Astrocyte (in vitro differentiated cells and primary cell): ENCODE measurements at regions not wholly inside any gene's neighbourhood (a gene's known extent, or its start where the extent isn't known, plus 50 kb on each side); places are given as distances from the start of the nearest gene placed in this dataset.

ENCODE experiments used
- DNase-seq: peaks from one replicate; pipeline ENCODE4 v3.0.0-alpha.2; 2010; ENCODE audit warnings: low read depth
- FAIRE-seq: peaks from 2 replicates; lab custom pipeline; 2011; peaks lifted over from hg19 to GRCh38; lab: Jason Lieb, UNC
- H2AFZ ChIP-seq: 2 replicates; pipeline ENCODE4 v1.6.0; 2012; ENCODE audit warnings: low read depth, low read length, inconsistent platforms
- H3K27ac ChIP-seq: 2 replicates; pipeline ENCODE4 v1.5.1; 2011; ENCODE audit warnings: low read depth, low read length, inconsistent platforms
- H3K27me3 ChIP-seq: 2 replicates; pipeline ENCODE4 v1.6.0; 2011; ENCODE audit warnings: low read length, inconsistent platforms; ENCODE audit not compliant: insufficient read depth
- H3K36me3 ChIP-seq: 2 replicates; pipeline ENCODE4 v1.5.1; 2011; ENCODE audit warnings: low read length, inconsistent platforms; ENCODE audit not compliant: insufficient read depth
- H3K4me1 ChIP-seq: 2 replicates; pipeline ENCODE4 v1.5.1; 2011; ENCODE audit warnings: low read length, inconsistent platforms; ENCODE audit not compliant: insufficient read depth
- H3K4me2 ChIP-seq: 2 replicates; pipeline ENCODE4 v1.6.0; 2012; ENCODE audit warnings: low read length, inconsistent platforms
- H3K4me3 ChIP-seq: 2 replicates; pipeline ENCODE4 v1.5.1; 2011; ENCODE audit warnings: low read depth, mild to moderate bottlenecking, low read length, inconsistent platforms; ENCODE audit not compliant: insufficient read depth
- H3K79me2 ChIP-seq: 2 replicates; pipeline ENCODE4 v1.6.0; 2012; ENCODE audit warnings: mild to moderate bottlenecking, low read length, inconsistent platforms; ENCODE audit not compliant: insufficient read depth
- H3K9ac ChIP-seq: 2 replicates; pipeline ENCODE4 v1.6.0; 2012; ENCODE audit warnings: mild to moderate bottlenecking, low read length, inconsistent platforms
- H3K9me3 ChIP-seq: 2 replicates; pipeline ENCODE4 v1.5.1; 2012; ENCODE audit warnings: low read depth, mild to moderate bottlenecking, low read length, inconsistent platforms; ENCODE audit not compliant: insufficient read depth
- H4K20me1 ChIP-seq: 2 replicates; pipeline ENCODE4 v1.6.0; 2012; ENCODE audit warnings: low read length, inconsistent platforms; ENCODE audit not compliant: insufficient read depth
- H3K27ac Mint-ChIP-seq: one replicate; pipeline ENCODE4 v1.8.0; 2021; ENCODE audit warnings: mild to moderate bottlenecking, mixed read lengths; ENCODE audit not compliant: unreplicated experiment
- H3K27me3 Mint-ChIP-seq: one replicate; pipeline ENCODE4 v1.8.0; 2021; ENCODE audit warnings: low read depth, mixed read lengths; ENCODE audit not compliant: unreplicated experiment
- H3K36me3 Mint-ChIP-seq: one replicate; pipeline ENCODE4 v1.8.0; 2021; ENCODE audit warnings: low read depth, mixed read lengths; ENCODE audit not compliant: unreplicated experiment
- H3K4me1 Mint-ChIP-seq: one replicate; pipeline ENCODE4 v1.8.0; 2021; ENCODE audit warnings: low read depth, mixed read lengths; ENCODE audit not compliant: unreplicated experiment
- H3K4me3 Mint-ChIP-seq: one replicate; pipeline ENCODE4 v1.8.0; 2021; ENCODE audit warnings: mild to moderate bottlenecking, moderate library complexity, mixed read lengths; ENCODE audit not compliant: unreplicated experiment
- H3K9me3 Mint-ChIP-seq: one replicate; pipeline ENCODE4 v1.8.0; 2021; ENCODE audit warnings: mild to moderate bottlenecking, mixed read lengths; ENCODE audit not compliant: unreplicated experiment
- EZH2 ChIP-seq: IDR thresholded peaks from 2 replicates; pipeline ENCODE4 v1.6.1; 2012; ENCODE audit warnings: mild to moderate bottlenecking, low read length, inconsistent platforms; ENCODE audit not compliant: insufficient read depth
- TF ChIP-seq, protein P1 (sequence below): IDR thresholded peaks from 2 replicates; pipeline ENCODE4 v1.5.1; 2011; ENCODE audit warnings: low read depth, mild to moderate bottlenecking, inconsistent platforms, low read length, moderate library complexity; ENCODE audit not compliant: insufficient read depth

DNA sequence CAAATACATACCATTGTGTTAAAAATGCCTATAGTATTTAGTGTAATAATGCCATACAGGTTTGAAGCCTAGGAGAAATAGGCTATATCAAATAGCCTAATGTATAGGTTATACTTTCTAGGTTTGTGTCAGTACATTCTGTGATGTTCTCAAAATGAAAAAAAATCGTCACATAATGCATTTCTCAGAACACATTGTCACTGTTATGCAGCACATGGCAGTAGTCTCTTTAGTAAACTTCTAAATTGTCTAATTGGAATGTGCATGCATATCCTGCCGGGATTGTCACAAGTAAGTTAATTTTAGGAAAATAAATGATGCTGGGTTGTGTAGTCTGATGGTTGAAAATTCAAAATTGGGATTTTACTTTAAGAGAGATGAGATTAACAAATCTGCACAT, 920.1 kb upstream of the CNTN5 start:
- no peak overlapping the region for H3K9ac ChIP-seq
- TF ChIP-seq, protein P1, sequence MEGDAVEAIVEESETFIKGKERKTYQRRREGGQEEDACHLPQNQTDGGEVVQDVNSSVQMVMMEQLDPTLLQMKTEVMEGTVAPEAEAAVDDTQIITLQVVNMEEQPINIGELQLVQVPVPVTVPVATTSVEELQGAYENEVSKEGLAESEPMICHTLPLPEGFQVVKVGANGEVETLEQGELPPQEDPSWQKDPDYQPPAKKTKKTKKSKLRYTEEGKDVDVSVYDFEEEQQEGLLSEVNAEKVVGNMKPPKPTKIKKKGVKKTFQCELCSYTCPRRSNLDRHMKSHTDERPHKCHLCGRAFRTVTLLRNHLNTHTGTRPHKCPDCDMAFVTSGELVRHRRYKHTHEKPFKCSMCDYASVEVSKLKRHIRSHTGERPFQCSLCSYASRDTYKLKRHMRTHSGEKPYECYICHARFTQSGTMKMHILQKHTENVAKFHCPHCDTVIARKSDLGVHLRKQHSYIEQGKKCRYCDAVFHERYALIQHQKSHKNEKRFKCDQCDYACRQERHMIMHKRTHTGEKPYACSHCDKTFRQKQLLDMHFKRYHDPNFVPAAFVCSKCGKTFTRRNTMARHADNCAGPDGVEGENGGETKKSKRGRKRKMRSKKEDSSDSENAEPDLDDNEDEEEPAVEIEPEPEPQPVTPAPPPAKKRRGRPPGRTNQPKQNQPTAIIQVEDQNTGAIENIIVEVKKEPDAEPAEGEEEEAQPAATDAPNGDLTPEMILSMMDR = no peak
- TF ChIP-seq EZH2 = no peak
- no peaks in the 10 kb centered on the region for H3K4me1 ChIP-seq
- H3K4me2 ChIP-seq = no peak overlapping the region
- Mint-ChIP-seq H3K27ac (no peak overlapping the region), H3K4me3 (no peak overlapping the region), H3K36me3 (no peaks in the 10 kb centered on the region), H3K27me3 (no peaks in the 10 kb centered on the region), H3K4me1 (no peaks in the 10 kb centered on the region), H3K9me3 (no peaks in the 10 kb centered on the region)
- no peaks in the 10 kb centered on the region for H3K27me3 ChIP-seq
- DNase-seq (no peak), FAIRE-seq (no peak)
- H3K4me3 ChIP-seq = no peak overlapping the region
- H3K36me3 ChIP-seq = no peaks in the 10 kb centered on the region
- H3K27ac ChIP-seq = no peak overlapping the region
- H4K20me1 ChIP-seq = no peaks in the 10 kb centered on the region
- H3K79me2 ChIP-seq = no peaks in the 10 kb centered on the region
- no peak overlapping the region for H2AFZ ChIP-seq
- no peaks in the 10 kb centered on the region for H3K9me3 ChIP-seq

DNA sequence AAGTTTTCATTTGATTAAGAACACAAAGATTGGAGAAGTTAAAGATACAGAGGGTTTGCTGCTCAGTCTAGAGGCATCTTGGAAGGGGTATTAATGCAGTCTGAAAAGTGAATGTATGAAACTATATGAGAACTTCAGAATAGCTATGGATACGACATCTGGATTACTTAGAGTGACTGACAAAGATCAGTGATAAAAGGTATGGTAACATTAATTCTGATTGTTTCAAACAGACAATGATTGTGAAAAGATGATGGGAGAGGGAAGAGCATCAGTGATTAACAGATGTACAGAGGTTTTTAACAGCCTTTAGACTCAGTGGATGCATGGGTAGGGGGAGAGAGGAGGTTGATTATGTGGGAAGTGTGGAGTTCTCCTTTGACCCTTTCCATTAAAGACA, 919.4 kb upstream of the CNTN5 start:
- no peaks in the 10 kb centered on the region for H3K9me3 Mint-ChIP-seq
- no peak overlapping the region for H3K4me3 Mint-ChIP-seq
- no peaks in the 10 kb centered on the region for H3K79me2 ChIP-seq

DNA sequence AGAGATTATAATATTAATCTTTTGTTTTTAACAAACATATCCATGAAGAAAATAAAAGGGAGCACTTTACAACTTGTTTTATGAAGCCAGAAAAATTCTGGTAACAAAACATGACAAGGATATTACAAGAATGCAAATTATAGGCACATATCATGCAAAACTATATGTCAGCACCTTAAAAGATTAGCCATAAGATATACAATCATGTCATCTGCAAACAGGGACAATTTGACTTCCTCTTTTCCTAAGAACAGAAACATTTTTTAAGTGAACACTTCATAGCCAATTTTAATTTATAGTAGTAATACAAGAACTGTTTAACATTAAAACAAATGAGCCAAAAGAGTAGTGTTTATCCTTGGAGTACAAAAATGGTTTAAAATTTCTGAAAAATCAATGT, 916.5 kb upstream of the CNTN5 start:
- H3K27ac Mint-ChIP-seq = no peak overlapping the region
- no peaks in the 10 kb centered on the region for H3K9me3 Mint-ChIP-seq
- Histone ChIP-seq H3K36me3 (no peaks in the 10 kb centered on the region), H3K27me3 (no peaks in the 10 kb centered on the region), H3K27ac (no peak overlapping the region), H2AFZ (no peak overlapping the region), H3K4me3 (no peak overlapping the region), H3K4me1 (no peaks in the 10 kb centered on the region), H3K9me3 (no peaks in the 10 kb centered on the region), H4K20me1 (no peaks in the 10 kb centered on the region), H3K79me2 (no peaks in the 10 kb centered on the region), H3K9ac (no peak overlapping the region), H3K4me2 (no peak overlapping the region)
- DNase-seq = no peak
- TF ChIP-seq EZH2 = no peak
- TF ChIP-seq, protein P1 = no peak
- no peaks in the 10 kb centered on the region for H3K36me3 Mint-ChIP-seq
- no peak for FAIRE-seq
- H3K4me3 Mint-ChIP-seq = no peak overlapping the region
- no peaks in the 10 kb centered on the region for H3K4me1 Mint-ChIP-seq
- H3K27me3 Mint-ChIP-seq = no peaks in the 10 kb centered on the region

More for the DNA sequence above, 919.4 kb upstream of the CNTN5 start:
- no peak overlapping the region for H3K4me3 ChIP-seq
- Mint-ChIP-seq H3K27me3 (no peaks in the 10 kb centered on the region), H3K27ac (no peak overlapping the region), H3K4me1 (no peaks in the 10 kb centered on the region), H3K36me3 (no peaks in the 10 kb centered on the region)
- no peak overlapping the region for H3K9ac ChIP-seq
- no peak for FAIRE-seq
- no peaks in the 10 kb centered on the region for H3K9me3 ChIP-seq
- no peaks in the 10 kb centered on the region for H3K4me1 ChIP-seq
- H3K4me2 ChIP-seq = no peak overlapping the region
- H4K20me1 ChIP-seq = no peaks in the 10 kb centered on the region
- H3K27me3 ChIP-seq = no peaks in the 10 kb centered on the region
- H3K27ac ChIP-seq = no peak overlapping the region
- TF ChIP-seq, protein P1 = no peak
- no peak for TF ChIP-seq EZH2
- DNase-seq = no peak
- no peak overlapping the region for H2AFZ ChIP-seq
- H3K36me3 ChIP-seq = no peaks in the 10 kb centered on the region
